SK-N-SH (cell line): ENCODE measurements at regions not wholly inside any gene's neighbourhood (a gene's known extent, or its start where the extent isn't known, plus 50 kb on each side); places are given as distances from the start of the nearest gene placed in this dataset.
A peak's percentile ranks its signal among the peaks of the same experiment; 100 is the strongest.

ENCODE experiments used
- CTCF ChIA-PET: fragments of 300-600, 350-600 bp; formaldehyde crosslinking; extraction: SDS; loops from one replicate; lab custom pipeline; 2021; lab: Yijun Ruan, JAX
- POLR2A ChIA-PET: fragments of 350-600 bp; sonication (Branson Sonifier 250); formaldehyde crosslinking; extraction: SDS; loops from one replicate; lab custom pipeline; 2020; ENCODE audit warnings: antibody characterized with exemption, inconsistent platforms; lab: Yijun Ruan, JAX
- DNase-seq: peaks from one replicate; pipeline ENCODE4 v3.0.0; 2012
- H2AFZ ChIP-seq: fragments of 200-600 bp; sonication (generic); 2 replicates; pipeline ENCODE4 v1.8.1; 2016; ENCODE audit warnings: antibody characterized with exemption, mild to moderate bottlenecking, low read depth
- H3F3A ChIP-seq: fragments of 200-600 bp; sonication (generic); replicated peaks from 2 replicates; pipeline ENCODE3; 2016; ENCODE audit warnings: antibody characterized with exemption, mild to moderate bottlenecking; ENCODE audit not compliant: insufficient read depth
- H3K27ac ChIP-seq, 2 experiments: fragments of 200-500 bp in 1 of 2; fragments of 200-600 bp in 1 of 2; sonication (Bioruptor generic) in 1 of 2; sonication (generic), shearing (Covaris generic) in 1 of 2; 2 replicates each; pipeline versions ENCODE4 v1.5.1 to v1.6.1; 2014 to 2016; ENCODE audit warnings: low read depth in 2 of 2, inconsistent platforms in 1 of 2, low read length in 1 of 2, mild to moderate bottlenecking in 1 of 2, mixed read lengths in 1 of 2
- H3K27me3 ChIP-seq: fragments of 200-600 bp; sonication (generic), shearing (Covaris generic); 2 replicates; pipeline ENCODE4 v1.6.1; 2016; ENCODE audit warnings: mixed run types; ENCODE audit not compliant: insufficient read depth
- H3K36me3 ChIP-seq, 2 experiments: fragments of 200-500 bp in 1 of 2; fragments of 200-600 bp in 1 of 2; sonication (Bioruptor generic) in 1 of 2; sonication (generic) in 1 of 2; replicated peaks in 1 of 2; 2 replicates each; pipeline versions ENCODE3 to v1.5.1; 2014 to 2016; ENCODE audit warnings: low read length in 1 of 2, mild to moderate bottlenecking in 1 of 2; ENCODE audit not compliant: insufficient read depth in 2 of 2, control insufficient read depth in 1 of 2
- H3K4me1 ChIP-seq, 2 experiments: fragments of 200-500 bp in 1 of 2; fragments of 200-600 bp in 1 of 2; sonication (Bioruptor generic) in 1 of 2; sonication (generic), shearing (Covaris generic) in 1 of 2; 2 replicates each; pipeline versions ENCODE4 v1.5.1 to v1.6.1; 2014 to 2016; ENCODE audit warnings: low read depth in 1 of 2, low read length in 1 of 2, mixed run types in 1 of 2; ENCODE audit not compliant: insufficient read depth in 2 of 2, control insufficient read depth in 1 of 2
- H3K4me2 ChIP-seq: fragments of 200-600 bp; sonication (generic), shearing (Covaris generic); 2 replicates; pipeline ENCODE4 v1.6.1; 2017; ENCODE audit warnings: mixed run types
- H3K4me3 ChIP-seq, 2 experiments: fragments of 200-500 bp in 1 of 2; fragments of 200-600 bp in 1 of 2; sonication (Bioruptor generic) in 1 of 2; sonication (generic), shearing (Covaris generic) in 1 of 2; 2 replicates each; pipeline versions ENCODE4 v1.5.1 to v1.8.1; 2014 to 2016; ENCODE audit warnings: low read depth in 2 of 2, inconsistent platforms in 1 of 2, low read length in 1 of 2, mild to moderate bottlenecking in 1 of 2, mixed read lengths in 1 of 2, moderate library complexity in 1 of 2
- H3K79me2 ChIP-seq: fragments of 200-600 bp; sonication (generic); 2 replicates; pipeline ENCODE4 v1.8.1; 2017; ENCODE audit warnings: mild to moderate bottlenecking; ENCODE audit not compliant: insufficient read depth
- H3K9ac ChIP-seq: fragments of 200-600 bp; sonication (generic); 2 replicates; pipeline ENCODE4 v1.6.1; 2017; ENCODE audit warnings: mixed run types
- H3K9me2 ChIP-seq: fragments of 200-600 bp; sonication (generic); 2 replicates; pipeline ENCODE4 v1.6.1; 2017; ENCODE audit warnings: mixed run types
- H3K9me3 ChIP-seq: fragments of 200-600 bp; sonication (generic); 2 replicates; pipeline ENCODE4 v1.6.1; 2017; ENCODE audit warnings: mixed run types, mild to moderate bottlenecking, moderate library complexity
- H4K20me1 ChIP-seq: fragments of 200-600 bp; sonication (generic); 2 replicates; pipeline ENCODE4 v1.6.1; 2017; ENCODE audit warnings: mild to moderate bottlenecking, mixed run types; ENCODE audit not compliant: insufficient read depth
- CHD2 ChIP-seq: fragments of 150-350 bp; IDR thresholded peaks from 2 replicates; pipeline ENCODE4 v1.6.1; 2018; ENCODE audit warnings: low read length; ENCODE audit not compliant: partially characterized antibody
- EZH2phosphoT487 ChIP-seq: fragments of 200-600 bp; sonication (generic); IDR thresholded peaks from 2 replicates; pipeline ENCODE4 v1.6.1; 2017; ENCODE audit warnings: low read depth, mixed run types, mild to moderate bottlenecking, antibody characterized with exemption, moderate library complexity, borderline replicate concordance
- FOSL2 ChIP-seq: IDR thresholded peaks from 2 replicates; pipeline ENCODE4 v1.4.0; 2012; ENCODE audit warnings: low read depth, mild to moderate bottlenecking, moderate library complexity, borderline replicate concordance
- FOXJ3 ChIP-seq: sonication (generic); formaldehyde crosslinking; IDR thresholded peaks from 2 replicates; pipeline ENCODE4 v1.5.1; 2020; ENCODE audit warnings: mild to moderate bottlenecking, missing genetic modification reagents
- FOXM1 ChIP-seq: IDR thresholded peaks from 2 replicates; pipeline ENCODE4 v1.4.0; 2012; ENCODE audit warnings: low read depth, mild to moderate bottlenecking
- IRF3 ChIP-seq: fragments of 150-350 bp; IDR thresholded peaks from 2 replicates; pipeline ENCODE4 v1.6.1; 2016; ENCODE audit warnings: mild to moderate bottlenecking, low read depth, low read length
- JUND ChIP-seq: IDR thresholded peaks from 2 replicates; pipeline ENCODE4 v1.4.0; 2012
- MAX ChIP-seq: IDR thresholded peaks from 2 replicates; pipeline ENCODE4 v1.4.0; 2012; ENCODE audit warnings: low read depth
- MEF2A ChIP-seq: IDR thresholded peaks from 2 replicates; pipeline ENCODE4 v1.4.0; 2012; ENCODE audit warnings: low read depth, borderline replicate concordance
- MXI1 ChIP-seq: IDR thresholded peaks from 2 replicates; pipeline ENCODE4 v1.6.1; 2012; ENCODE audit warnings: mild to moderate bottlenecking, low read depth, low read length, improper control_type of control experiment
- POLR2AphosphoS5 ChIP-seq: IDR thresholded peaks from 2 replicates; pipeline ENCODE4 v1.6.1; 2012; ENCODE audit warnings: low read depth, low read length
- RAD21 ChIP-seq: IDR thresholded peaks from 2 replicates; pipeline ENCODE4 v1.6.1; 2012; ENCODE audit warnings: mild to moderate bottlenecking, low read length
- RFX5 ChIP-seq: IDR thresholded peaks from 2 replicates; pipeline ENCODE4 v1.6.1; 2012; ENCODE audit warnings: mild to moderate bottlenecking, improper control_type of control experiment, low read length
- RXRA ChIP-seq: IDR thresholded peaks from 2 replicates; pipeline ENCODE4 v1.4.0; 2012; ENCODE audit warnings: low read depth, mild to moderate bottlenecking, borderline replicate concordance
- SMC3 ChIP-seq: IDR thresholded peaks from 2 replicates; pipeline ENCODE4 v1.6.1; 2012; ENCODE audit warnings: low read depth, low read length, improper control_type of control experiment
- YY1 ChIP-seq: IDR thresholded peaks from 2 replicates; pipeline ENCODE4 v1.4.0; 2012; ENCODE audit warnings: low read depth, mild to moderate bottlenecking
- WGBS: methylation state at CpG from one replicate; pipeline ENCODE4 v1.1.6; 2017; ENCODE audit warnings: low lambda C conversion rate; 5-methylcytosine and 5-hydroxymethylcytosine counted together
- TF ChIP-seq, protein P1 (sequence below): fragments of 200-600 bp; sonication (generic); IDR thresholded peaks from 2 replicates; pipeline ENCODE4 v1.6.1; 2017; ENCODE audit warnings: antibody characterized with exemption, mild to moderate bottlenecking, moderate library complexity
- TF ChIP-seq, protein P2 (sequence below): IDR thresholded peaks from 2 replicates; pipeline ENCODE4 v1.4.0; 2012; ENCODE audit warnings: low read depth, borderline replicate concordance
- TF ChIP-seq, protein P3 (sequence below): IDR thresholded peaks from 2 replicates; pipeline ENCODE4; 2012

- Histone ChIP-seq H3K4me2 (no peak overlapping the region), H3K9me2 (no peaks in the 10 kb centered on the region), H2AFZ (no peak overlapping the region; the same call in 1 of the 2 replicates), H3K36me3 (no peaks in the 10 kb centered on the region), H3K27me3 (no peaks in the 10 kb centered on the region), H3K4me3 (no peak overlapping the region), H4K20me1 (no peaks in the 10 kb centered on the region), H3K9me3 (no peaks in the 10 kb centered on the region)
- no peak for DNase-seq
- CTCF ChIA-PET, result no interaction called here
- TF ChIP-seq FOXM1, result no peak
- TF ChIP-seq RFX5, result no peak
- no peak for TF ChIP-seq FOXJ3 (CRISPR knock-in tag)
- TF ChIP-seq FOSL2, result no peak
- TF ChIP-seq RXRA, result no peak
- TF ChIP-seq IRF3, result no peak
- no peak for TF ChIP-seq EZH2phosphoT487
- TF ChIP-seq RAD21, result no peak
- TF ChIP-seq, all 33 proteins: peak for 0
- Histone ChIP-seq H3K4me1 (no peaks in the 10 kb centered on the region), H3F3A (no peaks in the 10 kb centered on the region), H3K79me2 (no peaks in the 10 kb centered on the region), H3K9ac (no peak overlapping the region), H3K27ac (no peak overlapping the region)
- POLR2A ChIA-PET, result no interaction called here
- 39% methylated on average over 3 of the region's 3 CpGs for WGBS
Measured at GRCh38 chr1:79988401-79988800, 981.9 kb upstream of the ADGRL4 start.

DNA sequence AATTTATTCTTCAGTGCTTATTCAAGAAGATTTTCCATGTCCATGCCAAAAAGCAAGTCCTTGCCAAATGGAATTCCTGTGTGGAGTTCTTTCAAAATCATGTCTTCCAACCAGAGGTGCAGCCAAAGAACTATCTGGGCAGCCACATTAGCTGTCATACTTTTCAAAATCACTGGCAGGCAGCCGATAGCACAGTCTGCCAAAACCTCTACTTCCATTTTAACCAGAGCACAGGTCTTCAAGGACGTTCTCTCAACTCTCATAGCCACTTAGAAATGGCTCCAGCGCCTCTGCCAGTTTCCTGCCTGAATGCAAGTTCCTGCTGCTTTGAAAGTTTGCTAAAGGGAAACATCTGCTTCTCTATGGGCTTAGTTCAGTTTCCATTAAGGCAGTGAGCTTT, 975.7 kb upstream of the ADGRL4 start:
- Histone ChIP-seq H3K9ac (no peak overlapping the region), H3K4me2 (no peak overlapping the region), H3K4me1 (no peaks in the 10 kb centered on the region), H3K4me3 (no peak overlapping the region), H3K9me3 (no peaks in the 10 kb centered on the region), H3K36me3 (no peaks in the 10 kb centered on the region), H3F3A (no peaks in the 10 kb centered on the region), H2AFZ (peak overlapping the region; percentile 71), H4K20me1 (no peaks in the 10 kb centered on the region), H3K79me2 (no peaks in the 10 kb centered on the region), H3K9me2 (no peaks in the 10 kb centered on the region), H3K27me3 (no peaks in the 10 kb centered on the region), H3K27ac (peak overlapping the region in 1 of 2 experiments; percentile 34; a peak in 1 of 4 replicates)
- ChIA-PET CTCF (no interaction called here), POLR2A (no interaction called here)
- WGBS, result 49% methylated on average over 3 of the region's 3 CpGs
- no peak for TF ChIP-seq CHD2
- TF ChIP-seq, protein P1, sequence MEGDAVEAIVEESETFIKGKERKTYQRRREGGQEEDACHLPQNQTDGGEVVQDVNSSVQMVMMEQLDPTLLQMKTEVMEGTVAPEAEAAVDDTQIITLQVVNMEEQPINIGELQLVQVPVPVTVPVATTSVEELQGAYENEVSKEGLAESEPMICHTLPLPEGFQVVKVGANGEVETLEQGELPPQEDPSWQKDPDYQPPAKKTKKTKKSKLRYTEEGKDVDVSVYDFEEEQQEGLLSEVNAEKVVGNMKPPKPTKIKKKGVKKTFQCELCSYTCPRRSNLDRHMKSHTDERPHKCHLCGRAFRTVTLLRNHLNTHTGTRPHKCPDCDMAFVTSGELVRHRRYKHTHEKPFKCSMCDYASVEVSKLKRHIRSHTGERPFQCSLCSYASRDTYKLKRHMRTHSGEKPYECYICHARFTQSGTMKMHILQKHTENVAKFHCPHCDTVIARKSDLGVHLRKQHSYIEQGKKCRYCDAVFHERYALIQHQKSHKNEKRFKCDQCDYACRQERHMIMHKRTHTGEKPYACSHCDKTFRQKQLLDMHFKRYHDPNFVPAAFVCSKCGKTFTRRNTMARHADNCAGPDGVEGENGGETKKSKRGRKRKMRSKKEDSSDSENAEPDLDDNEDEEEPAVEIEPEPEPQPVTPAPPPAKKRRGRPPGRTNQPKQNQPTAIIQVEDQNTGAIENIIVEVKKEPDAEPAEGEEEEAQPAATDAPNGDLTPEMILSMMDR, result no peak
- TF ChIP-seq MAX, result no peak
- no peak for TF ChIP-seq MEF2A
- no peak for TF ChIP-seq SMC3
- no peak for TF ChIP-seq YY1
- TF ChIP-seq, protein P2, sequence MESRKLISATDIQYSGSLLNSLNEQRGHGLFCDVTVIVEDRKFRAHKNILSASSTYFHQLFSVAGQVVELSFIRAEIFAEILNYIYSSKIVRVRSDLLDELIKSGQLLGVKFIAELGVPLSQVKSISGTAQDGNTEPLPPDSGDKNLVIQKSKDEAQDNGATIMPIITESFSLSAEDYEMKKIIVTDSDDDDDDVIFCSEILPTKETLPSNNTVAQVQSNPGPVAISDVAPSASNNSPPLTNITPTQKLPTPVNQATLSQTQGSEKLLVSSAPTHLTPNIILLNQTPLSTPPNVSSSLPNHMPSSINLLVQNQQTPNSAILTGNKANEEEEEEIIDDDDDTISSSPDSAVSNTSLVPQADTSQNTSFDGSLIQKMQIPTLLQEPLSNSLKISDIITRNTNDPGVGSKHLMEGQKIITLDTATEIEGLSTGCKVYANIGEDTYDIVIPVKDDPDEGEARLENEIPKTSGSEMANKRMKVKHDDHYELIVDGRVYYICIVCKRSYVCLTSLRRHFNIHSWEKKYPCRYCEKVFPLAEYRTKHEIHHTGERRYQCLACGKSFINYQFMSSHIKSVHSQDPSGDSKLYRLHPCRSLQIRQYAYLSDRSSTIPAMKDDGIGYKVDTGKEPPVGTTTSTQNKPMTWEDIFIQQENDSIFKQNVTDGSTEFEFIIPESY, result no peak
- no peak for TF ChIP-seq POLR2AphosphoS5
- no peak for TF ChIP-seq IRF3
- TF ChIP-seq RXRA, result no peak
- no peak for TF ChIP-seq MXI1
- no peak for TF ChIP-seq JUND
- TF ChIP-seq, protein P3, sequence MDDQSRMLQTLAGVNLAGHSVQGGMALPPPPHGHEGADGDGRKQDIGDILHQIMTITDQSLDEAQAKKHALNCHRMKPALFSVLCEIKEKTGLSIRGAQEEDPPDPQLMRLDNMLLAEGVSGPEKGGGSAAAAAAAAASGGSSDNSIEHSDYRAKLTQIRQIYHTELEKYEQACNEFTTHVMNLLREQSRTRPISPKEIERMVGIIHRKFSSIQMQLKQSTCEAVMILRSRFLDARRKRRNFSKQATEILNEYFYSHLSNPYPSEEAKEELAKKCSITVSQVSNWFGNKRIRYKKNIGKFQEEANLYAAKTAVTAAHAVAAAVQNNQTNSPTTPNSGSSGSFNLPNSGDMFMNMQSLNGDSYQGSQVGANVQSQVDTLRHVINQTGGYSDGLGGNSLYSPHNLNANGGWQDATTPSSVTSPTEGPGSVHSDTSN, result no peak
- DNase-seq, result no peak
